ENCODE measurements at regions not wholly inside any gene's neighbourhood (a gene's known extent, or its start where the extent isn't known, plus 50 kb on each side); places are given as distances from the start of the nearest gene placed in this dataset.
"Not testable (repeated sequence)": the region's sequence is repeated elsewhere in the genome, so short reads cannot be mapped to it uniquely, and the experiment has no call there.

GRCh38 chr3:15983693-15984092 lies 185.9 kb upstream of the ANKRD28 start:
- ATAC-seq = no peak
- Histone ChIP-seq H3K4me1 (ENCODE audit: low read depth) (no peaks in the 10 kb centered on the region), H3K9me3 (no peaks in the 10 kb centered on the region), H3K36me3 (ENCODE audit: low read depth) (no peaks in the 10 kb centered on the region), H3K4me3 (no peak overlapping the region)
- intact Hi-C loops (cut with DNase I, micrococcal nuclease) = no loop called here
- TF ChIP-seq, protein P1, sequence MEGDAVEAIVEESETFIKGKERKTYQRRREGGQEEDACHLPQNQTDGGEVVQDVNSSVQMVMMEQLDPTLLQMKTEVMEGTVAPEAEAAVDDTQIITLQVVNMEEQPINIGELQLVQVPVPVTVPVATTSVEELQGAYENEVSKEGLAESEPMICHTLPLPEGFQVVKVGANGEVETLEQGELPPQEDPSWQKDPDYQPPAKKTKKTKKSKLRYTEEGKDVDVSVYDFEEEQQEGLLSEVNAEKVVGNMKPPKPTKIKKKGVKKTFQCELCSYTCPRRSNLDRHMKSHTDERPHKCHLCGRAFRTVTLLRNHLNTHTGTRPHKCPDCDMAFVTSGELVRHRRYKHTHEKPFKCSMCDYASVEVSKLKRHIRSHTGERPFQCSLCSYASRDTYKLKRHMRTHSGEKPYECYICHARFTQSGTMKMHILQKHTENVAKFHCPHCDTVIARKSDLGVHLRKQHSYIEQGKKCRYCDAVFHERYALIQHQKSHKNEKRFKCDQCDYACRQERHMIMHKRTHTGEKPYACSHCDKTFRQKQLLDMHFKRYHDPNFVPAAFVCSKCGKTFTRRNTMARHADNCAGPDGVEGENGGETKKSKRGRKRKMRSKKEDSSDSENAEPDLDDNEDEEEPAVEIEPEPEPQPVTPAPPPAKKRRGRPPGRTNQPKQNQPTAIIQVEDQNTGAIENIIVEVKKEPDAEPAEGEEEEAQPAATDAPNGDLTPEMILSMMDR (IDR thresholded peaks at IDR 0.05) = no peak
- DNase-seq = no peak

GRCh38 chr3:15989419-15989818 lies 185.1 kb upstream of the GALNT15 start:
- intact Hi-C loops (cut with DNase I, micrococcal nuclease) = no loop called here
- TF ChIP-seq, protein P1 (IDR thresholded peaks at IDR 0.05) = no peak
- no peaks in the 10 kb centered on the region for H3K4me1 ChIP-seq (ENCODE audit: low read depth)
- DNase-seq = no peak
- no peaks in the 10 kb centered on the region for H3K36me3 ChIP-seq (ENCODE audit: low read depth)
- no peak for ATAC-seq
- no peaks in the 10 kb centered on the region for H3K9me3 ChIP-seq
- no peak overlapping the region for H3K4me3 ChIP-seq

DNA sequence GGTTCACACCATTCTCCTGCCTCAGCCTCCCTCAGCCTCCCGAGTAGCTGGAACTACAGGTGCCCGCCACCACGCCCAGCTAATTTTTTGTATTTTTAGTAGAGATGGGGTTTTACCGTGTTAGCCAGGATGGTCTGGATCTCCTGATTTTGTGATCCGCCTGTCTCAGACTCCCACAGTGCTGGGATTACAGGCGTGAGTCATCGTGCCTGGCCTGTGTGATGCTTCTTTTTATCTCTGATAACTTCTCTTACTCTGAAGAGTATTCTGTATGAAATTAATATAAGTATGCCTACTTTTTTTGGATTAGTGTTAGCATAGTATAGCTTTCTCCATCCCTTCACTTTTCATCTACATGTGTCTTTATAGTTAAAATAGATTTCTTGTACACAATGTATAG lies 180.8 kb upstream of the GALNT15 start:
- intact Hi-C loops (cut with DNase I, micrococcal nuclease); H3K36me3 ChIP-seq (ENCODE audit: low read depth); ATAC-seq; H3K4me1 ChIP-seq (ENCODE audit: low read depth); H3K9me3 ChIP-seq; DNase-seq; H3K4me3 ChIP-seq: not testable (repeated sequence)

- intact Hi-C loops (cut with DNase I, micrococcal nuclease); H3K4me1 ChIP-seq (ENCODE audit: low read depth); H3K36me3 ChIP-seq (ENCODE audit: low read depth); H3K4me3 ChIP-seq; H3K9me3 ChIP-seq; ATAC-seq; DNase-seq: not testable (repeated sequence)
These were observed 178.0 kb upstream of the GALNT15 start for GRCh38 chr3:15996496-15996895.

DNA sequence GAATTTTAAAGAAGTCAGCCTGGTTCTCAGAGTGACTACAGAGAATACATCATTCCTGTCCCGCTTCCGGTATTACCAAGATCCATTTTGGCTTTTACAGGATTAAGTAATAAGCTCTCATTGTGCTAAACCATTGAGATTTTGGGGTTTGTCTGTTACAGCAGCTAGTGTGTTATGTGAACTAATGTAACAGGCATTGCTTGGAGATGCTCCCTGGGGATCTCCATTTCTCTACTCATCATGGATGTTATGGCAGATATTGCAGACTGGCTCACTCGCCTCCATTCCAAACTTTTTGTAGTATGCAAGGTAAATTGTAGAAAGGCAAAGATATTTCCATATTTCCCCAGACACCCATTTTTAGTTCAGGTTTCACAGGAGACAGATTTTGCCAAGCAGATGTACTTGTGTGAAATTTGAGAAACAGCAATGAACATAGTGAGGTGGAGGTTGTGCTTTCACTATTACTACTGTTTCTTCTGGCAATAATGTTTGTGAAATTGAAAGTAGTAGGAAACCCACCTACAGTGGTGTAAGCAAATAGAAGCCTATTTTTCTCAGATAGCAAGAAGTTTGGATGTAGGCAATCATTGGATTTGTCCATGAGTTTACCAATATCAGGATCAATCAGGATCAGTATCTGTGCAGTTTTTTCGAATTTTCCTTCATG lies 177.1 kb upstream of the GALNT15 start:
- Histone ChIP-seq H3K36me3 (ENCODE audit: low read depth) (no peaks in the 10 kb centered on the region), H3K9me3 (no peaks in the 10 kb centered on the region), H3K4me3 (no peak overlapping the region), H3K4me1 (ENCODE audit: low read depth) (no peaks in the 10 kb centered on the region)
- TF ChIP-seq, protein P1 (IDR thresholded peaks at IDR 0.05) = no peak
- DNase-seq (no peak), ATAC-seq (no peak)
- intact Hi-C loops (cut with DNase I, micrococcal nuclease) = no loop called here

- intact Hi-C loops (cut with DNase I, micrococcal nuclease) = no loop called here
- Histone ChIP-seq H3K9me3 (no peaks in the 10 kb centered on the region), H3K4me1 (ENCODE audit: low read depth) (no peaks in the 10 kb centered on the region), H3K36me3 (ENCODE audit: low read depth) (no peaks in the 10 kb centered on the region), H3K4me3 (no peak overlapping the region)
- ATAC-seq (no peak), DNase-seq (no peak)
- TF ChIP-seq, protein P1 (IDR thresholded peaks at IDR 0.05) = no peak
These were observed 175.6 kb upstream of the GALNT15 start for GRCh38 chr3:15998911-15999310.

- ATAC-seq = no peak
- TF ChIP-seq, protein P1 (IDR thresholded peaks at IDR 0.05) = no peak
- H3K4me3 ChIP-seq = no peak overlapping the region
- H3K4me1 ChIP-seq (ENCODE audit: low read depth) = no peaks in the 10 kb centered on the region
- H3K9me3 ChIP-seq = no peaks in the 10 kb centered on the region
- no peaks in the 10 kb centered on the region for H3K36me3 ChIP-seq (ENCODE audit: low read depth)
- intact Hi-C loops (cut with DNase I, micrococcal nuclease) = no loop called here
- no peak for DNase-seq
These were observed 169.7 kb upstream of the GALNT15 start for GRCh38 chr3:16004812-16005211.
